Large intestine (tissue), 3 donors: ENCODE measurements at regions not wholly inside any gene's neighbourhood (a gene's known extent, or its start where the extent isn't known, plus 50 kb on each side); places are given as distances from the start of the nearest gene placed in this dataset.
A peak's percentile ranks its signal among the peaks of the same experiment; 100 is the strongest.

ENCODE experiments used
- DNase-seq, 2 donors: peaks; one replicate each; pipeline versions ENCODE4 v3.0.0 to v3.0.0-alpha.2; 2013
- H3K27ac ChIP-seq: one replicate; pipeline ENCODE4 v1.5.1; 2013; ENCODE audit warnings: low read length
- H3K27me3 ChIP-seq: 2 replicates; pipeline ENCODE4 v1.6.1; 2013; ENCODE audit warnings: low read length; ENCODE audit not compliant: control insufficient read depth, insufficient read depth
- H3K36me3 ChIP-seq: 2 replicates; pipeline ENCODE4 v1.6.1; 2013; ENCODE audit warnings: low read length; ENCODE audit not compliant: control insufficient read depth, insufficient read depth
- H3K4me1 ChIP-seq: one replicate; pipeline ENCODE4 v1.6.1; 2013; ENCODE audit warnings: low read length; ENCODE audit not compliant: control insufficient read depth, insufficient read depth
- H3K4me3 ChIP-seq: one replicate; pipeline ENCODE4 v1.5.1; 2013; ENCODE audit warnings: low read length
- H3K9me3 ChIP-seq: one replicate; pipeline ENCODE4 v1.6.1; 2013; ENCODE audit warnings: mild to moderate bottlenecking, low read depth, low read length, moderate library complexity; ENCODE audit not compliant: control insufficient read depth
- WGBS: methylation state at CpG from one replicate; pipeline ENCODE4 v1.1.5; 2013; ENCODE audit warnings: low lambda C conversion rate; ENCODE audit not compliant: insufficient coverage; 5-methylcytosine and 5-hydroxymethylcytosine counted together

DNA sequence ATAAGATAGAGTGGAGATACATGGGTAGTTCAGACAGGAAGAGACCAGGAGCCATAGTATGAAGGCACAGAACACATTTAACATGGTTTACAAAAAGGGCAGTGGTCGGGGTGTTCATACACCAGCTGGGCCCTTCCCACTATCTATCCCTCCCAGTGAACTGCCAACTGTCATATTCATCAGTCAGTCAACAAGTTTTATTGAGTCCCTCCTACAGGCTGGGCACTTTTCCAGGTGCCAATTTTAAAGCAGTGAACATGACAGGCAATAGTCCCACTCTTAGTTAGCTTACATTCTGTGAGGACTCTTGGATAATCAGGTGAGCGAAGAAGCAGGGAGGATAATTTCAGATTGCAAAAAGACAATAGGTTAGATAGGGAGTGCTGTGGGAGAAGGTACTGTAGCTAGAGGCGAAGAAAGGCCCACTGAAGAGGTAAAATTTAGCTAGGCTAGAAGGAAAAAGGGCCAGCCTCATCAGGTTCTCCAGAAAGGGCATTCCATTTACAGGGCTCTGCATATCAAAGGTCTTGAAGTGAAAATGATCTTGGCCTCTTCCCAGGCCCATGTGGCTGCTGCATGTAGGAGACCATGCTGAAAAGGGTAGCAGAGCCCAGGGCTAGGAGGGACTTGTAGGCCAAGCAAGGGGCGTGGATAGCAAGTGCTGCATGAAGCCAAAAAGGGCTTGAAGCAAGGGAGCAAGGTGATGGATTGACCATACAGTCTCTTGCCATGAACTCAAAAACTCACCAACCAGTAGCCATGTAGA lies 274.7 kb upstream of the SNX7 start:
- no peak overlapping the region for H3K4me3 ChIP-seq
- H3K27ac ChIP-seq, result no peak overlapping the region
- no peaks in the 10 kb centered on the region for H3K4me1 ChIP-seq
- no peaks in the 10 kb centered on the region for H3K9me3 ChIP-seq
- WGBS, result 85% methylated on average over 2 of the region's 4 CpGs
- H3K27me3 ChIP-seq, result no peaks in the 10 kb centered on the region
- peak in 1 of 2 donors; percentile 11 for DNase-seq
- no peaks in the 10 kb centered on the region for H3K36me3 ChIP-seq

- WGBS, result no CpG with 5 or more reads among the region's 1 CpG
- no peak for DNase-seq
Measured at GRCh38 chr1:98385652-98386051, 275.9 kb upstream of the SNX7 start.

DNA sequence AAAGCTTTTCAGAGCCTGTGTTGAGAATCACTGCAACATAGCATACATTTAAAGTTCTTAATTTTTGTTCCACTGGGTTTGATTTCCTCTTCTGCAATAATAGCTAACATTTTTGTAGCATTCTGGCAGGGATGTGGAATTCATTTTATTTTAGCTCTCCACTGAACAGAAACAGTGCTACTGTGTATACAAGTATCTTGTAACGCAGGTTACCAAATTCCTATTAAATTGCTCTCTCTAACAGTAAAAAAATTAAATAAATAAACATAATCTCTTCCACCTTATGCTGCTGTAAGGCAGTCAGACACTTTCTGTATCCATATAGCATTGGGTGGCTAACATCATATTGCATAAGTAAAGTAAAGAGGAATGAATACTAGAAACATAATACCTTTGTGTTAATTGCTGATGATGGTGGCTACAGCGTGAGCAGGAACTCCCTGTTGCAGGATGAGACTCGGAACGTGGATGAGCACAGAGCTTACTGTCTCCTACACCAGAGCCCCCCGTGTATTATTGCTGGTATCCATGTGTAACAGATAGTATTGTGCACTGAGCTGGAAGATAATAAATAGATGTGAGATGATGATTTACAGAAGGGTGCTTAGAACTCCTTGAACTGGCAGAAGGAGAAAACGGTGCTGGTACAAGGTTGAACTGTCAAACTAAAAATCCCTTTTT lies 276.9 kb upstream of the SNX7 start:
- no peaks in the 10 kb centered on the region for H3K4me1 ChIP-seq
- no peaks in the 10 kb centered on the region for H3K27me3 ChIP-seq
- H3K36me3 ChIP-seq, result no peaks in the 10 kb centered on the region
- WGBS, result no CpG with 5 or more reads among the region's 6 CpGs
- no peak overlapping the region for H3K4me3 ChIP-seq
- no peaks in the 10 kb centered on the region for H3K9me3 ChIP-seq
- H3K27ac ChIP-seq, result no peak overlapping the region
- no peak for DNase-seq

More at GRCh38 chr1:98385652-98386051, 275.9 kb upstream of the SNX7 start:
- Histone ChIP-seq H3K27ac (no peak overlapping the region), H3K27me3 (no peaks in the 10 kb centered on the region), H3K4me1 (no peaks in the 10 kb centered on the region), H3K36me3 (no peaks in the 10 kb centered on the region), H3K4me3 (no peak overlapping the region), H3K9me3 (no peaks in the 10 kb centered on the region)

DNA sequence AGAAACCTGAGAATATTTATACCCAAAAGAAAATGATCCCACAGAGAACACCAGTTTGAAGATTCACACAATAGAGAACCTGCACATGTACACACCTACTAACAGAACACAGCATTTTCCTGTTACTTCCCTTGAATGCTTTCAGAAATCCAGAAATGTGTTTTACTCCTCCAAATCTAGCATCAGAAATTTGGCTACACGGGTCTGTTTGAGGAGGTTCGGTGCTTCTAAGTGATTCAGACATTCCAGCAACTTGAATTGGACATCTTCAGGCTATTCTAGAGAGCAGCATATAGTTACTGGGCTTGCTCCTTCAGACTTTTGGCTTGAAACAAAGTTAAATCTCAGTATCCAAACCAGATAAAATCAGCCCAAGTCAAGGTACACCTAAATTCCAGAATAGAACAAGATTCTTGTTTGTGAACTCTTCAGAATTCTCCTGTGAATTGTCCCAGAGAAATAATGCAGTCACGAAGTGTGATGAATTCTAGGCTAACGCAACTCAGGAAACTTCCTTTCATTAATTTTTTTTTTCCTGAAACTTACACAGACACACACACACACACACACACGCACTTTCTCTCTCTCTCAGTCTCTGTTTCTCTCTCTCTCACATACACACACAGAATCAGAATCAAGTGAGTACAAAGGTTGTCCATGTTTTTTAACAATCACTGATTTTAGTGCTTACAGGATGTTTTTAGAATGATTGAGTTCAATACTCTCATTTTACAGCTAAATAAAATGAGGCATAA lies 278.4 kb upstream of the SNX7 start:
- DNase-seq, result no peak
- Histone ChIP-seq H3K4me1 (no peaks in the 10 kb centered on the region), H3K4me3 (no peak overlapping the region), H3K27me3 (no peaks in the 10 kb centered on the region), H3K36me3 (no peaks in the 10 kb centered on the region), H3K27ac (no peak overlapping the region), H3K9me3 (no peaks in the 10 kb centered on the region)
- 68% methylated on average over 2 of the region's 5 CpGs for WGBS

DNA sequence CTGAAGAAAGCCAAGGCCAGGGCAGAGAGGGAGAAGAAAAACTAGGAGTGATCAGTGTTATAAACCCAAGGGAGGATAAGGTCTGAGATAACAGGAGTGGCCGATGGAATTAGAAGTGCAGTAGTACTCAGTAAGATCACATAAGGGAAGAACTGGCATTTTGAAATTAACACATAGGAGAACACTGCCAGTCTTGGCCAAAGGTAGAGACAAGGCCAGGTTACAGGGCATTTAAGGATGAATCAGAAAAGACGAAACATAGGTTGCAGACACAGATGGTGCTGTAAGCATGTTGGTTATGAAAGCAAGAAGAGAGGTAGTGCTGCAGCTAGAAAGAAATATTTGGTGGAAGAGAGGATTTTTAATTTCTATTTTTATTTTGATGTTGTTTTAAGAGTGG lies 278.9 kb upstream of the SNX7 start:
- H3K36me3 ChIP-seq, result no peaks in the 10 kb centered on the region
- no peaks in the 10 kb centered on the region for H3K9me3 ChIP-seq
- no peak overlapping the region for H3K4me3 ChIP-seq
- DNase-seq, result no peak
- no peak overlapping the region for H3K27ac ChIP-seq
- no peaks in the 10 kb centered on the region for H3K27me3 ChIP-seq
- 80% methylated on average over 2 of the region's 2 CpGs for WGBS
- H3K4me1 ChIP-seq, result no peaks in the 10 kb centered on the region

DNA sequence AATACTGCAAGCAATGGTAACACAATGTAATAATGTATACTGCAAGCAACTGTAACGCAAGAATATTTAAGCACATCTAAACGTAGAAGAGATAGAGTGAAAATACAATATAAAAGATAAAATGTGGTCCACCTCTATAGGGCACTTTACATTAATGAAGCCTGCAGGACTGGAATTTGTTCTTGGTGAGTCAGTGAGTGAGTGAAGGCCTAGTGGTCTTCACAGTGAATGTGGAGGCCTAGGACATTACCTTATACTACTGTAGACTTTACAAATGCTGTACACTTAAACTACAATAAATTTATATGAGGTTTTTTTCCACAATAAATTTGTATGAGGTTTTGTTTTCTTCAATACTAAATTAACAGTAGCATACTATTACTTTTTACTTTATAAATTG lies 287.4 kb upstream of the SNX7 start:
- no peak overlapping the region for H3K27ac ChIP-seq
- no peak overlapping the region for H3K4me3 ChIP-seq
- no peak for DNase-seq
- no peaks in the 10 kb centered on the region for H3K36me3 ChIP-seq
- H3K9me3 ChIP-seq, result no peaks in the 10 kb centered on the region
- no peaks in the 10 kb centered on the region for H3K4me1 ChIP-seq
- H3K27me3 ChIP-seq, result no peaks in the 10 kb centered on the region
- 100% methylated on average over 2 of the region's 2 CpGs for WGBS

GRCh38 chr1:98373056-98373455 lies 288.5 kb upstream of the SNX7 start:
- no peak for DNase-seq
- Histone ChIP-seq H3K27me3 (no peaks in the 10 kb centered on the region), H3K4me1 (no peaks in the 10 kb centered on the region), H3K36me3 (no peaks in the 10 kb centered on the region), H3K4me3 (no peak overlapping the region), H3K27ac (no peak overlapping the region), H3K9me3 (no peaks in the 10 kb centered on the region)
- WGBS, result no CpG with 5 or more reads among the region's 2 CpGs

DNA sequence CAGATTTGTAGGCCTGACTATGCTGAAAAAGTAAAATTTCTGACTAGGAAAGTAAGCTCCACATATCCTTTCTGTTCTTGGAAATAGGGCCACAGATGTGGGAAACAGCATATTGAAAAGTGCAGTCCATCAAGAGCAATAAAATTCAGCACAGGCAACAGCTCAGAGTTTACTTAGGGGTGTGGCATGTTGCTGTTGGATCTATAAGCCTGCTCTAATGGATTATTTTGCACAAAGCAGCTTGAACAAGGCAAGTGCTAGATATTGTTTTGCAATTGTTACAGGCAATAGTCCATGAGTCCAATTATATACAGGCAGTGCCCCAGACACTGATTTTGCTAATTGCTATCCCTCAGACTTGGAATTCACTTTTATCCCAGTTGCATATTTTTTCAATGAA lies 289.8 kb upstream of the SNX7 start:
- H3K9me3 ChIP-seq, result no peaks in the 10 kb centered on the region
- no peak overlapping the region for H3K27ac ChIP-seq
- H3K27me3 ChIP-seq, result no peaks in the 10 kb centered on the region
- H3K4me1 ChIP-seq, result no peaks in the 10 kb centered on the region
- DNase-seq, result peak in 1 of 2 donors; percentile 14
- no peaks in the 10 kb centered on the region for H3K36me3 ChIP-seq
- no peak overlapping the region for H3K4me3 ChIP-seq

GRCh38 chr1:98369463-98369862 lies 292.1 kb upstream of the SNX7 start:
- Histone ChIP-seq H3K4me1 (no peaks in the 10 kb centered on the region), H3K36me3 (no peaks in the 10 kb centered on the region), H3K27me3 (no peaks in the 10 kb centered on the region), H3K27ac (no peak overlapping the region), H3K9me3 (no peaks in the 10 kb centered on the region), H3K4me3 (no peak overlapping the region)
- WGBS, result no CpG with 5 or more reads among the region's 1 CpG
- no peak for DNase-seq

DNA sequence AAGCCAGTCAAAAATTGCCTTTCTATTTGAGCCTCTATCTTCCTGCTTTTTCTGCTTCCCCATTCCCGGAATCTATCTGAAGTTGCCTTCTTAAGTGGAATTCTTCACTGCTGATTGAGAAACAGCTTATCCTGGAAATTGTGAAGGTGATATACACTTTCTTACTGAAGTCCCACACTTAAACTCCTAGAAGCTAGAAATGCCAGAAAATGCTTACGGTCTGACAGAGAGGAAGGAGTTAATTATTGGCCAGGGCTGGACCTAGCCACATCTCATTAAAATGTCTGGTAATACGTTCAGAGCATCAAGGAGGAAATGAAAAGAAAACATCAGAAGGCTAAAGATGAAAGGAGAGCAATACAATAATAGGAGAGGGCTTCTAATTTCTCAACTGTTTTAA lies 292.5 kb upstream of the SNX7 start:
- Histone ChIP-seq H3K4me1 (no peaks in the 10 kb centered on the region), H3K9me3 (no peaks in the 10 kb centered on the region), H3K36me3 (no peaks in the 10 kb centered on the region), H3K27ac (no peak overlapping the region), H3K27me3 (no peaks in the 10 kb centered on the region), H3K4me3 (no peak overlapping the region)
- no peak for DNase-seq
- 80% methylated on average over 3 of the region's 3 CpGs for WGBS
